SU-DHL-6 (cell line): ENCODE measurements at regions not wholly inside any gene's neighbourhood (a gene's known extent, or its start where the extent isn't known, plus 50 kb on each side); places are given as distances from the start of the nearest gene placed in this dataset.

Source experiments
- H2AFZ ChIP-seq: fragments of 200-600 bp; sonication (generic); 2 replicates; pipeline ENCODE4 v1.6.1; 2014; ENCODE audit warnings: low read depth, mild to moderate bottlenecking, moderate library complexity, mixed read lengths, antibody characterized with exemption, low read length; ENCODE audit not compliant: severe bottlenecking
- H3F3A ChIP-seq: fragments of 200-600 bp; shearing (Covaris generic); 2 replicates; pipeline ENCODE4 v1.6.0; 2016; ENCODE audit warnings: antibody characterized with exemption, mild to moderate bottlenecking; ENCODE audit not compliant: insufficient read depth
- H3K27ac ChIP-seq: fragments of 200-600 bp; sonication (generic); 2 replicates; pipeline ENCODE4 v1.5.1; 2016; ENCODE audit warnings: low read depth, mild to moderate bottlenecking, low read length, moderate library complexity, mixed read lengths
- H3K27me3 ChIP-seq: fragments of 200-600 bp; sonication (generic), shearing (Covaris generic); 2 replicates; pipeline ENCODE4 v1.6.0; 2014; ENCODE audit warnings: mild to moderate bottlenecking, low read length
- H3K36me3 ChIP-seq: fragments of 200-600 bp; sonication (generic); 2 replicates; pipeline ENCODE4 v1.6.1; 2014; ENCODE audit warnings: mild to moderate bottlenecking, low read length, mixed read lengths
- H3K4me2 ChIP-seq: fragments of 300-600, 200-600 bp; shearing (Covaris generic), sonication (generic); 2 replicates; pipeline ENCODE4 v1.6.0; 2014; ENCODE audit warnings: low read length, low read depth, mild to moderate bottlenecking; ENCODE audit not compliant: poor library complexity, severe bottlenecking
- H3K4me3 ChIP-seq: fragments of 200-600 bp; sonication (generic); 2 replicates; pipeline ENCODE4 v1.5.1; 2014; ENCODE audit warnings: antibody characterized with exemption, low read length, mild to moderate bottlenecking, mixed read lengths; ENCODE audit not compliant: insufficient read depth, poor library complexity, severe bottlenecking
- H3K79me2 ChIP-seq: fragments of 200-600 bp; sonication (generic); 2 replicates; pipeline ENCODE4 v1.6.1; 2014; ENCODE audit warnings: mild to moderate bottlenecking, low read length, moderate library complexity; ENCODE audit not compliant: insufficient read depth
- H3K9ac ChIP-seq: fragments of 200-600 bp; sonication (generic); 2 replicates; pipeline ENCODE4 v1.7.0; 2014; ENCODE audit warnings: mild to moderate bottlenecking, low read length
- H3K9me2 ChIP-seq: fragments of 200-600 bp; sonication (generic); replicated peaks from 2 replicates; pipeline ENCODE4 v1.6.1; 2014; ENCODE audit warnings: low read length; ENCODE audit not compliant: insufficient read depth
- H3K9me3 ChIP-seq: fragments of 200-600 bp; sonication (generic); 2 replicates; pipeline ENCODE4 v1.6.1; 2014; ENCODE audit warnings: low read length, mixed read lengths; ENCODE audit not compliant: insufficient read depth
- H4K20me1 ChIP-seq: fragments of 200-600 bp; sonication (generic); 2 replicates; pipeline ENCODE4 v1.6.1; 2014; ENCODE audit warnings: low read depth, mild to moderate bottlenecking, antibody characterized with exemption, low read length, moderate library complexity, mixed read lengths
- CTCF ChIP-seq: fragments of 200-600 bp; sonication (generic); IDR thresholded peaks from one replicate; pipeline ENCODE4 v1.5.1; 2017; ENCODE audit warnings: antibody characterized with exemption, mild to moderate bottlenecking, low read length, moderate library complexity; ENCODE audit not compliant: insufficient read depth, poor library complexity, severe bottlenecking
- EZH2phosphoT487 ChIP-seq: fragments of 200-600 bp; sonication (generic), shearing (Covaris generic); conservative IDR thresholded peaks from 2 replicates; pipeline ENCODE4 v1.6.1; 2018; ENCODE audit warnings: mild to moderate bottlenecking, antibody characterized with exemption, low read length, moderate library complexity, mixed read lengths

- H3K9me3 ChIP-seq = no peaks in the 10 kb centered on the region
- H3K27ac ChIP-seq = no peak overlapping the region
- no peaks in the 10 kb centered on the region for H3K36me3 ChIP-seq
- H3K27me3 ChIP-seq = no peaks in the 10 kb centered on the region
- no peak for TF ChIP-seq EZH2phosphoT487
- no peak for TF ChIP-seq CTCF
- H3K4me2 ChIP-seq = no peak overlapping the region
- H3K79me2 ChIP-seq = no peaks in the 10 kb centered on the region
- no peaks in the 10 kb centered on the region for H3K9me2 ChIP-seq
- H3F3A ChIP-seq = no peaks in the 10 kb centered on the region
- no peaks in the 10 kb centered on the region for H4K20me1 ChIP-seq
- no peak overlapping the region for H3K4me3 ChIP-seq
- no peak overlapping the region for H2AFZ ChIP-seq
- H3K9ac ChIP-seq = no peak overlapping the region
Observed at GRCh38 chr14:99078426-99078825, 193.6 kb downstream of the BCL11B start.

GRCh38 chr14:99079061-99079727 lies 192.8 kb downstream of the BCL11B start:
- H3F3A ChIP-seq = no peaks in the 10 kb centered on the region
- TF ChIP-seq CTCF (no peak), EZH2phosphoT487 (no peak)
- H4K20me1 ChIP-seq = no peaks in the 10 kb centered on the region
- H3K9ac ChIP-seq = no peak overlapping the region
- no peaks in the 10 kb centered on the region for H3K79me2 ChIP-seq
- no peak overlapping the region for H3K4me3 ChIP-seq
- H3K4me2 ChIP-seq = no peak overlapping the region
- no peaks in the 10 kb centered on the region for H3K9me2 ChIP-seq
- no peak overlapping the region for H3K27ac ChIP-seq
- no peaks in the 10 kb centered on the region for H3K9me3 ChIP-seq
- H3K27me3 ChIP-seq = no peaks in the 10 kb centered on the region
- no peaks in the 10 kb centered on the region for H3K36me3 ChIP-seq
- no peak overlapping the region for H2AFZ ChIP-seq

GRCh38 chr14:99080306-99080705 lies 191.7 kb downstream of the BCL11B start:
- H3K36me3 ChIP-seq = no peaks in the 10 kb centered on the region
- H3K27ac ChIP-seq = no peak overlapping the region
- no peaks in the 10 kb centered on the region for H3K9me2 ChIP-seq
- no peaks in the 10 kb centered on the region for H3F3A ChIP-seq
- no peak overlapping the region for H3K9ac ChIP-seq
- no peaks in the 10 kb centered on the region for H3K9me3 ChIP-seq
- H3K4me2 ChIP-seq = no peak overlapping the region
- TF ChIP-seq CTCF (no peak), EZH2phosphoT487 (no peak)
- no peak overlapping the region for H3K4me3 ChIP-seq
- no peaks in the 10 kb centered on the region for H4K20me1 ChIP-seq
- H3K27me3 ChIP-seq = no peaks in the 10 kb centered on the region
- no peaks in the 10 kb centered on the region for H3K79me2 ChIP-seq
- H2AFZ ChIP-seq = no peak overlapping the region
